RWPE2 (cell line): ENCODE measurements at regions not wholly inside any gene's neighbourhood (a gene's known extent, or its start where the extent isn't known, plus 50 kb on each side); places are given as distances from the start of the nearest gene placed in this dataset.

ENCODE experiments used
- ATAC-seq: fragments of 200-7000 bp; cut with Tn5 transposase; 3 replicates; pipeline ENCODE4 v1.9.1; 2021; ENCODE audit warnings: low read depth
- DNase-seq: peaks from one replicate; pipeline ENCODE4 v3.0.0-alpha.2; 2020; ENCODE audit warnings: low spot score
- H3K27ac ChIP-seq: fragments of 450-650 bp; 2 replicates; pipeline ENCODE4 v1.5.1; 2017; ENCODE audit warnings: mild to moderate bottlenecking; ENCODE audit not compliant: poor library complexity, severe bottlenecking
- H3K27me3 ChIP-seq: fragments of 250-450 bp; sonication (Bioruptor Pico); 2 replicates; pipeline ENCODE4 v1.5.1; 2021; ENCODE audit warnings: mild to moderate bottlenecking, moderate library complexity; ENCODE audit not compliant: insufficient read depth, poor library complexity, severe bottlenecking
- H3K36me3 ChIP-seq: fragments of 250-450 bp; sonication (Bioruptor Pico); 2 replicates; pipeline ENCODE4 v1.5.1; 2020; ENCODE audit warnings: low read depth, mild to moderate bottlenecking, moderate library complexity
- H3K4me1 ChIP-seq: fragments of 250-450 bp; sonication (Bioruptor Pico); 2 replicates; pipeline ENCODE4 v1.5.1; 2021; ENCODE audit warnings: mild to moderate bottlenecking, moderate library complexity; ENCODE audit not compliant: insufficient read depth, poor library complexity, severe bottlenecking
- H3K4me3 ChIP-seq: fragments of 250-450 bp; sonication (Bioruptor Pico); 2 replicates; pipeline ENCODE4 v1.5.1; 2021; ENCODE audit warnings: mild to moderate bottlenecking, moderate library complexity; ENCODE audit not compliant: severe bottlenecking
- H3K9me3 ChIP-seq: fragments of 250-450 bp; sonication (Bioruptor Pico); 2 replicates; pipeline ENCODE4 v1.5.1; 2021; ENCODE audit warnings: mild to moderate bottlenecking, moderate library complexity; ENCODE audit not compliant: severe bottlenecking
- CTCF ChIP-seq: fragments of 450-650 bp; IDR thresholded peaks from one replicate; pipeline ENCODE4 v1.5.1; 2017; ENCODE audit warnings: mild to moderate bottlenecking, moderate library complexity; ENCODE audit not compliant: poor library complexity, severe bottlenecking

GRCh38 chr1:222047366-222047765, 305.5 kb upstream of the DUSP10 start:
- no peaks in the 10 kb centered on the region for H3K4me1 ChIP-seq
- TF ChIP-seq CTCF = no peak
- H3K27ac ChIP-seq = no peak overlapping the region
- ATAC-seq = no peak
- H3K9me3 ChIP-seq = no peaks in the 10 kb centered on the region
- H3K36me3 ChIP-seq = no peaks in the 10 kb centered on the region
- DNase-seq = no peak
- H3K4me3 ChIP-seq = no peak overlapping the region
- no peaks in the 10 kb centered on the region for H3K27me3 ChIP-seq

- DNase-seq = no peak
- Histone ChIP-seq H3K4me3 (no peak overlapping the region), H3K9me3 (no peaks in the 10 kb centered on the region), H3K27me3 (no peaks in the 10 kb centered on the region), H3K4me1 (no peaks in the 10 kb centered on the region), H3K36me3 (no peaks in the 10 kb centered on the region), H3K27ac (no peak overlapping the region)
- no peak for ATAC-seq
- TF ChIP-seq CTCF = no peak
Measured at GRCh38 chr1:222046684-222047263, 304.9 kb upstream of the DUSP10 start.

GRCh38 chr1:222045786-222046185, 303.9 kb upstream of the DUSP10 start:
- H3K4me3 ChIP-seq = no peak overlapping the region
- TF ChIP-seq CTCF = no peak
- no peak for DNase-seq
- H3K27me3 ChIP-seq = no peaks in the 10 kb centered on the region
- no peaks in the 10 kb centered on the region for H3K36me3 ChIP-seq
- no peak for ATAC-seq
- H3K4me1 ChIP-seq = no peaks in the 10 kb centered on the region
- no peaks in the 10 kb centered on the region for H3K9me3 ChIP-seq
- no peak overlapping the region for H3K27ac ChIP-seq

GRCh38 chr1:222045236-222045635, 303.3 kb upstream of the DUSP10 start:
- DNase-seq = no peak
- Histone ChIP-seq H3K9me3 (no peaks in the 10 kb centered on the region), H3K27ac (no peak overlapping the region), H3K4me1 (no peaks in the 10 kb centered on the region), H3K27me3 (no peaks in the 10 kb centered on the region), H3K4me3 (no peak overlapping the region), H3K36me3 (no peaks in the 10 kb centered on the region)
- ATAC-seq = no peak
- no peak for TF ChIP-seq CTCF

- Histone ChIP-seq H3K4me1 (no peaks in the 10 kb centered on the region), H3K27me3 (no peaks in the 10 kb centered on the region), H3K27ac (no peak overlapping the region), H3K4me3 (no peak overlapping the region), H3K9me3 (no peaks in the 10 kb centered on the region), H3K36me3 (no peaks in the 10 kb centered on the region)
- DNase-seq = no peak
- ATAC-seq = no peak
- no peak for TF ChIP-seq CTCF
Measured at GRCh38 chr1:222043444-222044292, 301.8 kb upstream of the DUSP10 start.
